ENCODE measurements at regions not wholly inside any gene's neighbourhood (a gene's known extent, or its start where the extent isn't known, plus 50 kb on each side); places are given as distances from the start of the nearest gene placed in this dataset.

- no peak for FAIRE-seq
- CTCF ChIA-PET (ENCODE audit: low intra/inter-chr PET ratio) = no interaction called here
- TF ChIP-seq CCNT2 (IDR thresholded peaks at IDR 0.05; ENCODE audit: borderline replicate concordance, extremely low read depth, insufficient read length, low read depth, low read length) = no peak
- no peak for TF ChIP-seq TGIF2 (CRISPR knock-in tag; IDR thresholded peaks at IDR 0.05)
- no peak for TF ChIP-seq MYC (IDR thresholded peaks at IDR 0.05; ENCODE audit: low read depth, low read length)
- TF ChIP-seq MYC (CRISPR knock-in tag; IDR thresholded peaks at IDR 0.05; ENCODE audit: borderline replicate concordance, low read depth) = no peak
- no peak for TF ChIP-seq ZNF280B (CRISPR knock-in tag; IDR thresholded peaks at IDR 0.05)
- TF ChIP-seq PKNOX1 (IDR thresholded peaks at IDR 0.05) = no peak
- no peak for TF ChIP-seq MCM2 (IDR thresholded peaks at IDR 0.05; ENCODE audit: low read depth)
- no peak for TF ChIP-seq ZNF431 (CRISPR knock-in tag; IDR thresholded peaks at IDR 0.05)
- no peak for TF ChIP-seq PRPF4 (IDR thresholded peaks at IDR 0.05; ENCODE audit: insufficient read depth, low read depth, low read length, poor library complexity, severe bottlenecking)
- no peak for TF ChIP-seq GABPA (tag; conservative IDR thresholded peaks at IDR 0.05; ENCODE audit: low read depth)
- TF ChIP-seq NCOA4 (IDR thresholded peaks at IDR 0.05; ENCODE audit: partially characterized antibody) = no peak
- TF ChIP-seq CC2D1A (IDR thresholded peaks at IDR 0.05) = no peak
Observed at GRCh38 chrX:122475306-122475705, 708.8 kb upstream of the GRIA3 start.

More at GRCh38 chrX:122475306-122475705, 708.8 kb upstream of the GRIA3 start:
- no peaks in the 10 kb centered on the region for H3K36me3 ChIP-seq (ENCODE audit: control insufficient read depth, insufficient read depth, low read length)
- no TSS peak for BruUV-seq (replicated peaks)
- no peak overlapping the region for H3K4me3 ChIP-seq
- DNase-seq (ENCODE audit: extremely low read depth in 1 of 4, low spot score in 3 of 4) = no peak
- no peaks in the 10 kb centered on the region for H4K20me1 ChIP-seq (replicated peaks; ENCODE audit: control insufficient read depth, insufficient read depth, low read length)
- no peak for ATAC-seq
- intact Hi-C loops (cut with micrococcal nuclease) (no loop called here), in situ Hi-C loops (cut with MboI) (no loop called here)
- no peak overlapping the region for H2AFZ ChIP-seq (ENCODE audit: low read depth, low read length)
- POLR2A ChIA-PET = no interaction called here
- H3K4me1 ChIP-seq (replicated peaks in 1 of 2; ENCODE audit: control insufficient read depth in 2 of 2, insufficient read depth in 2 of 2, low read length in 2 of 2) = no peaks in the 10 kb centered on the region
- no peak overlapping the region for H3K4me2 ChIP-seq (ENCODE audit: insufficient read depth, low read length)
- H3K27me3 ChIP-seq (ENCODE audit: control insufficient read depth in 2 of 2, insufficient read depth in 2 of 2, low read length in 2 of 2) = no peaks in the 10 kb centered on the region
- H3K9me1 ChIP-seq (ENCODE audit: control insufficient read depth, insufficient read depth, low read length) = no peaks in the 10 kb centered on the region
- H3K9me3 ChIP-seq (replicated peaks; ENCODE audit: control insufficient read depth, insufficient read depth, low read depth, low read length) = no peaks in the 10 kb centered on the region
- H3K9ac ChIP-seq (ENCODE audit: insufficient read depth in 1 of 2, low read depth in 2 of 2, low read length in 2 of 2) = no peak overlapping the region
- no peaks in the 10 kb centered on the region for H3K79me2 ChIP-seq (ENCODE audit: control insufficient read depth, insufficient read depth, low read length)
- no peak overlapping the region for H3K27ac ChIP-seq (ENCODE audit: extremely low read depth, low read depth, low read length)

Measured in K562 (cell line).